AG04449 (cell line): ENCODE measurements at regions not wholly inside any gene's neighbourhood (a gene's known extent, or its start where the extent isn't known, plus 50 kb on each side); places are given as distances from the start of the nearest gene placed in this dataset.

Experiments
- CTCF ChIA-PET: fragments of 350-600 bp; formaldehyde crosslinking; extraction: SDS; loops from one replicate; lab custom pipeline; 2021; ENCODE audit warnings: antibody characterized with exemption; lab: Yijun Ruan, JAX
- POLR2A ChIA-PET: fragments of 400-600, 350-600 bp; formaldehyde crosslinking; extraction: SDS; loops from one replicate; lab custom pipeline; 2020; ENCODE audit warnings: antibody characterized with exemption, inconsistent platforms; lab: Yijun Ruan, JAX
- DNase-seq: peaks from one replicate; pipeline ENCODE4 v3.0.0-alpha.2; 2010; ENCODE audit warnings: low read depth, low spot score
- H3K4me3 ChIP-seq: 2 replicates; pipeline ENCODE4 v1.5.1; 2011; ENCODE audit warnings: low read depth, mild to moderate bottlenecking, control low read depth, low read length
- CTCF ChIP-seq: IDR thresholded peaks from one replicate; pipeline ENCODE4 v1.5.1; 2011; ENCODE audit warnings: mild to moderate bottlenecking, moderate library complexity, low read length, control low read depth, inconsistent platforms; ENCODE audit not compliant: insufficient read depth; ENCODE audit errors: missing control alignments

- DNase-seq: no peak
- H3K4me3 ChIP-seq: no peak overlapping the region
- CTCF ChIA-PET: no interaction called here
- POLR2A ChIA-PET: no interaction called here
- no peak for TF ChIP-seq CTCF
Measured at GRCh38 chr4:135164601-135165000, 963.0 kb upstream of the PABPC4L start.

GRCh38 chr4:135144498-135144897 lies 942.9 kb upstream of the PABPC4L start:
- no peak overlapping the region for H3K4me3 ChIP-seq
- TF ChIP-seq CTCF: no peak
- no peak for DNase-seq
- ChIA-PET POLR2A (no interaction called here), CTCF (no interaction called here)

GRCh38 chr4:135124196-135124595 lies 922.6 kb upstream of the PABPC4L start:
- no peak for DNase-seq
- no peak for TF ChIP-seq CTCF
- POLR2A ChIA-PET: no interaction called here
- H3K4me3 ChIP-seq: no peak overlapping the region
- CTCF ChIA-PET: no interaction called here

- DNase-seq: no peak
- ChIA-PET POLR2A (no interaction called here), CTCF (no interaction called here)
- no peak overlapping the region for H3K4me3 ChIP-seq
- TF ChIP-seq CTCF: no peak
Measured at GRCh38 chr4:135123632-135124031, 922.0 kb upstream of the PABPC4L start.

- no peak overlapping the region for H3K4me3 ChIP-seq
- ChIA-PET POLR2A (no interaction called here), CTCF (no interaction called here)
- TF ChIP-seq CTCF: no peak
- DNase-seq: no peak
Measured at GRCh38 chr4:135122457-135122856, 920.9 kb upstream of the PABPC4L start.

GRCh38 chr4:135120195-135120594 lies 918.6 kb upstream of the PABPC4L start:
- no peak overlapping the region for H3K4me3 ChIP-seq
- POLR2A ChIA-PET: no interaction called here

More at GRCh38 chr4:135120195-135120594, 918.6 kb upstream of the PABPC4L start:
- CTCF ChIA-PET: no interaction called here
- TF ChIP-seq CTCF: no peak
- no peak for DNase-seq
